Hepatocyte (in vitro differentiated cells): ENCODE measurements at regions not wholly inside any gene's neighbourhood (a gene's known extent, or its start where the extent isn't known, plus 50 kb on each side); places are given as distances from the start of the nearest gene placed in this dataset.

Source experiments
- DNase-seq: peaks from one replicate; pipeline ENCODE4 v3.0.0-alpha.2; 2016; ENCODE audit warnings: low spot score
- H2AFZ ChIP-seq: fragments of 200-600 bp; sonication (generic); 2 replicates; pipeline ENCODE4 v1.6.0; 2016; ENCODE audit warnings: antibody characterized with exemption, mild to moderate bottlenecking
- H3K27ac ChIP-seq: fragments of 200-600 bp; sonication (generic); 2 replicates; pipeline ENCODE4 v1.5.1; 2016; ENCODE audit warnings: mild to moderate bottlenecking
- H3K27me3 ChIP-seq: fragments of 200-600 bp; sonication (generic); 2 replicates; pipeline ENCODE4 v1.6.1; 2016
- H3K36me3 ChIP-seq: fragments of 200-600 bp; sonication (generic); replicated peaks from 2 replicates; pipeline ENCODE4 v1.5.1; 2016; ENCODE audit warnings: low read depth; ENCODE audit not compliant: insufficient read depth
- H3K4me1 ChIP-seq: fragments of 200-600 bp; sonication (generic); 2 replicates; pipeline ENCODE4 v1.5.1; 2016; ENCODE audit warnings: mild to moderate bottlenecking, moderate library complexity; ENCODE audit not compliant: insufficient read depth
- H3K4me2 ChIP-seq: fragments of 200-600 bp; sonication (generic); 2 replicates; pipeline ENCODE4 v1.6.0; 2016
- H3K4me3 ChIP-seq: fragments of 200-600 bp; sonication (generic); 2 replicates; pipeline ENCODE4 v1.5.1; 2016; ENCODE audit warnings: mild to moderate bottlenecking
- H3K79me2 ChIP-seq: fragments of 200-600 bp; sonication (generic); 2 replicates; pipeline ENCODE4 v1.6.0; 2017; ENCODE audit warnings: mild to moderate bottlenecking
- H3K9me2 ChIP-seq: fragments of 200-600 bp; sonication (generic); replicated peaks from 2 replicates; pipeline ENCODE4 v1.6.0; 2017; ENCODE audit warnings: mild to moderate bottlenecking; ENCODE audit not compliant: insufficient read depth
- H3K9me3 ChIP-seq: fragments of 200-600 bp; sonication (generic); 2 replicates; pipeline ENCODE4 v1.5.1; 2016; ENCODE audit warnings: low read depth, mild to moderate bottlenecking
- H4K20me1 ChIP-seq: fragments of 200-600 bp; sonication (generic); 2 replicates; pipeline ENCODE4 v1.6.0; 2016; ENCODE audit warnings: mild to moderate bottlenecking; ENCODE audit not compliant: insufficient read depth, poor library complexity, severe bottlenecking
- CTCF ChIP-seq: fragments of 200-600 bp; sonication (generic); IDR thresholded peaks from 2 replicates; pipeline ENCODE4 v1.5.1; 2016; ENCODE audit warnings: antibody characterized with exemption, mild to moderate bottlenecking; ENCODE audit not compliant: poor library complexity
- EZH2 ChIP-seq: fragments of 200-600 bp; sonication (generic); IDR thresholded peaks from 2 replicates; pipeline ENCODE4 v1.6.1; 2016; ENCODE audit warnings: antibody characterized with exemption, mild to moderate bottlenecking, borderline replicate concordance
- EZH2phosphoT487 ChIP-seq: fragments of 200-600 bp; sonication (generic); IDR thresholded peaks from one replicate; pipeline ENCODE4 v1.6.1; 2018; ENCODE audit warnings: antibody characterized with exemption, mild to moderate bottlenecking, low read depth, moderate library complexity; ENCODE audit not compliant: unreplicated experiment, severe bottlenecking
- WGBS: methylation state at CpG from one replicate; pipeline ENCODE4 v1.1.6; 2016; ENCODE audit warnings: low lambda C conversion rate; ENCODE audit errors: missing lambda C conversion rate; 5-methylcytosine and 5-hydroxymethylcytosine counted together

GRCh38 chr2:7517088-7517487, 599.9 kb downstream of the RNF144A start:
- DNase-seq, result no peak
- Histone ChIP-seq H3K27me3 (peaks cover 4% of the 10 kb centered on the region), H3K4me3 (no peak overlapping the region), H3K79me2 (no peaks in the 10 kb centered on the region), H3K27ac (no peak overlapping the region), H3K9me3 (no peaks in the 10 kb centered on the region), H4K20me1 (no peaks in the 10 kb centered on the region), H2AFZ (no peak overlapping the region), H3K4me2 (peak overlapping the region; percentile 11), H3K9me2 (no peaks in the 10 kb centered on the region), H3K36me3 (no peaks in the 10 kb centered on the region), H3K4me1 (no peaks in the 10 kb centered on the region)
- no peak for TF ChIP-seq CTCF
- TF ChIP-seq EZH2phosphoT487, result no peak
- TF ChIP-seq EZH2, result no peak
- WGBS, result 35% methylated on average over 6 of the region's 6 CpGs

- Histone ChIP-seq H3K4me3 (no peak overlapping the region), H3K27me3 (peaks cover 4% of the 10 kb centered on the region), H3K79me2 (no peaks in the 10 kb centered on the region), H3K4me2 (no peak overlapping the region), H3K27ac (no peak overlapping the region), H3K9me3 (no peaks in the 10 kb centered on the region), H3K36me3 (no peaks in the 10 kb centered on the region), H4K20me1 (no peaks in the 10 kb centered on the region), H3K4me1 (no peaks in the 10 kb centered on the region), H3K9me2 (no peaks in the 10 kb centered on the region), H2AFZ (no peak overlapping the region)
- TF ChIP-seq EZH2phosphoT487 (no peak), CTCF (no peak), EZH2 (no peak)
- 92% methylated on average over 2 of the region's 2 CpGs for WGBS
- no peak for DNase-seq
These were observed 600.6 kb downstream of the RNF144A start for GRCh38 chr2:7517851-7518250.

- H3K9me2 ChIP-seq, result no peaks in the 10 kb centered on the region
- TF ChIP-seq EZH2 (no peak), EZH2phosphoT487 (no peak), CTCF (no peak)
- H2AFZ ChIP-seq, result no peak overlapping the region
- no peak overlapping the region for H3K4me2 ChIP-seq
- 88% methylated on average over 12 of the region's 12 CpGs for WGBS
- H3K9me3 ChIP-seq, result no peaks in the 10 kb centered on the region
- no peak overlapping the region for H3K27ac ChIP-seq
- no peaks in the 10 kb centered on the region for H4K20me1 ChIP-seq
- no peak for DNase-seq
- H3K4me3 ChIP-seq, result no peak overlapping the region
- no peaks in the 10 kb centered on the region for H3K36me3 ChIP-seq
- no peaks in the 10 kb centered on the region for H3K4me1 ChIP-seq
- H3K79me2 ChIP-seq, result no peaks in the 10 kb centered on the region
- peaks cover 4% of the 10 kb centered on the region for H3K27me3 ChIP-seq
These were observed 606.4 kb downstream of the RNF144A start for GRCh38 chr2:7523481-7524120.

- WGBS, result 93% methylated on average over 3 of the region's 3 CpGs
- no peaks in the 10 kb centered on the region for H3K4me1 ChIP-seq
- no peaks in the 10 kb centered on the region for H4K20me1 ChIP-seq
- H3K4me2 ChIP-seq, result no peak overlapping the region
- no peak overlapping the region for H2AFZ ChIP-seq
- H3K4me3 ChIP-seq, result no peak overlapping the region
- H3K27ac ChIP-seq, result no peak overlapping the region
- no peaks in the 10 kb centered on the region for H3K9me3 ChIP-seq
- H3K27me3 ChIP-seq, result peaks cover 4% of the 10 kb centered on the region
- no peaks in the 10 kb centered on the region for H3K36me3 ChIP-seq
- no peaks in the 10 kb centered on the region for H3K9me2 ChIP-seq
- no peaks in the 10 kb centered on the region for H3K79me2 ChIP-seq
- TF ChIP-seq EZH2phosphoT487 (no peak), EZH2 (no peak), CTCF (no peak)
- no peak for DNase-seq
These were observed 607.0 kb downstream of the RNF144A start for GRCh38 chr2:7524195-7524594.
